ENCODE measurements at regions not wholly inside any gene's neighbourhood (a gene's known extent, or its start where the extent isn't known, plus 50 kb on each side); places are given as distances from the start of the nearest gene placed in this dataset.

DNA sequence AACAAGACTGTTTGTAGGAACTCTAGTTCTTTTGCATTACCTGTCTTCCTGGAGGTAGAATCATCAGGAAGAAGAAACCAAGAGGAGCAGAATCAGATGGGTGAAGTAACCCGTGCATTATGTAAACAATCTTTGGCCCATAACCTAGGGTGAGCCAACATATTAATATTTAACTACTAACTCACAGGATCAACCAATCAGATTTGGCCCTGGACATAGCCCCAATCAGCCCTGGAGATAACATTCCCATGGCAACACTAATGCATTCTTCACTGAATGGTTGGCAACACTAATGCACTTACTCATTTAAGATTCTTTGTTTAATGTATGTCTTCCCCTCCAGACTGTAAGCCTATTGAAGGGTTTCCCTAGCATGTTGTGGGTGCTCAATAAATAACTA is 72.0 kb upstream of the CTAGE1 start:
- DNase-seq, result no peak
- TF ChIP-seq EZH2 (optimal IDR thresholded peaks at IDR 0.05; ENCODE audit: low read depth, low read length) (no peak), EZH2phosphoT487 (IDR thresholded peaks at IDR 0.05; ENCODE audit: low read length) (no peak)
- TF ChIP-seq, protein P1, sequence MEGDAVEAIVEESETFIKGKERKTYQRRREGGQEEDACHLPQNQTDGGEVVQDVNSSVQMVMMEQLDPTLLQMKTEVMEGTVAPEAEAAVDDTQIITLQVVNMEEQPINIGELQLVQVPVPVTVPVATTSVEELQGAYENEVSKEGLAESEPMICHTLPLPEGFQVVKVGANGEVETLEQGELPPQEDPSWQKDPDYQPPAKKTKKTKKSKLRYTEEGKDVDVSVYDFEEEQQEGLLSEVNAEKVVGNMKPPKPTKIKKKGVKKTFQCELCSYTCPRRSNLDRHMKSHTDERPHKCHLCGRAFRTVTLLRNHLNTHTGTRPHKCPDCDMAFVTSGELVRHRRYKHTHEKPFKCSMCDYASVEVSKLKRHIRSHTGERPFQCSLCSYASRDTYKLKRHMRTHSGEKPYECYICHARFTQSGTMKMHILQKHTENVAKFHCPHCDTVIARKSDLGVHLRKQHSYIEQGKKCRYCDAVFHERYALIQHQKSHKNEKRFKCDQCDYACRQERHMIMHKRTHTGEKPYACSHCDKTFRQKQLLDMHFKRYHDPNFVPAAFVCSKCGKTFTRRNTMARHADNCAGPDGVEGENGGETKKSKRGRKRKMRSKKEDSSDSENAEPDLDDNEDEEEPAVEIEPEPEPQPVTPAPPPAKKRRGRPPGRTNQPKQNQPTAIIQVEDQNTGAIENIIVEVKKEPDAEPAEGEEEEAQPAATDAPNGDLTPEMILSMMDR (IDR thresholded peaks at IDR 0.05; ENCODE audit: low read length), result no peak
- H3K9me3 ChIP-seq (replicated peaks; ENCODE audit: insufficient read depth, low read length), result no peaks in the 10 kb centered on the region
- no peaks in the 10 kb centered on the region for H3K9me2 ChIP-seq (replicated peaks; ENCODE audit: insufficient read depth, low read length)
- H3K27ac ChIP-seq (ENCODE audit: low read length), result no peak overlapping the region
- H3K9ac ChIP-seq (ENCODE audit: low read length), result no peak overlapping the region
- no peaks in the 10 kb centered on the region for H4K20me1 ChIP-seq (ENCODE audit: insufficient read depth, low read length)
- H2AFZ ChIP-seq (ENCODE audit: low read length), result no peak overlapping the region
- H3F3A ChIP-seq (ENCODE audit: insufficient read depth, low read length), result no peaks in the 10 kb centered on the region
- no peak overlapping the region for H3K4me3 ChIP-seq (ENCODE audit: low read length)
- H3K79me2 ChIP-seq (ENCODE audit: low read length), result no peaks in the 10 kb centered on the region
- H3K36me3 ChIP-seq (replicated peaks; ENCODE audit: insufficient read depth, low read length), result no peaks in the 10 kb centered on the region
- H3K27me3 ChIP-seq (replicated peaks; ENCODE audit: insufficient read depth, low read length), result no peaks in the 10 kb centered on the region
- H3K4me2 ChIP-seq (ENCODE audit: low read depth, low read length), result no peak overlapping the region
- H3K4me1 ChIP-seq (ENCODE audit: low read length), result no peaks in the 10 kb centered on the region

DNA sequence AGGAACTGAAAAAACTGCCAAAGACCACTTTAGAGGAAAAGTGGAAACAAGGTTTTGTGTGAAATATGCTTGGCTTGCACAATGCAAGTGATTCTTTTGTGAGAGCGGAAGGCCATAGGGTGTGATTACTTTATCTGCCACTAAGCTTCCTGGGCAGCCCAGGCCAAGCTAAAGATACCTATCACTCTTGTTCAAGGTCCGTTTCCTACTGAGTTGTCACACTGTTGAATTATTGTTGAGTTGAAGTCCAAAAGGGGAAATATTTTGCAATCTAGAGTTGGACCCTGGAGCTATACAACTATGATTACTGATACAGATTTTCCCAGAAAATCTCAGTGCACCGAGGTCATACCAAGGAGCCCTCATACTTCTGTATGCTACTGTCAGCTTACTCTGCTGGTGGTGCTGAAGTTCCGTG is 72.7 kb upstream of the CTAGE1 start:
- no peaks in the 10 kb centered on the region for H3K9me2 ChIP-seq (replicated peaks; ENCODE audit: insufficient read depth, low read length)
- no peak overlapping the region for H3K4me3 ChIP-seq (ENCODE audit: low read length)
- DNase-seq, result no peak
- no peak overlapping the region for H2AFZ ChIP-seq (ENCODE audit: low read length)
- no peaks in the 10 kb centered on the region for H3F3A ChIP-seq (ENCODE audit: insufficient read depth, low read length)
- no peak overlapping the region for H3K9ac ChIP-seq (ENCODE audit: low read length)
- H3K4me2 ChIP-seq (ENCODE audit: low read depth, low read length), result no peak overlapping the region
- no peaks in the 10 kb centered on the region for H3K4me1 ChIP-seq (ENCODE audit: low read length)
- H3K79me2 ChIP-seq (ENCODE audit: low read length), result no peaks in the 10 kb centered on the region
- no peaks in the 10 kb centered on the region for H3K9me3 ChIP-seq (replicated peaks; ENCODE audit: insufficient read depth, low read length)
- H4K20me1 ChIP-seq (ENCODE audit: insufficient read depth, low read length), result no peaks in the 10 kb centered on the region
- no peak overlapping the region for H3K27ac ChIP-seq (ENCODE audit: low read length)
- H3K36me3 ChIP-seq (replicated peaks; ENCODE audit: insufficient read depth, low read length), result no peaks in the 10 kb centered on the region
- H3K27me3 ChIP-seq (replicated peaks; ENCODE audit: insufficient read depth, low read length), result no peaks in the 10 kb centered on the region
- no peak for TF ChIP-seq EZH2phosphoT487 (IDR thresholded peaks at IDR 0.05; ENCODE audit: low read length)
- TF ChIP-seq EZH2 (optimal IDR thresholded peaks at IDR 0.05; ENCODE audit: low read depth, low read length), result no peak
- TF ChIP-seq, protein P1 (IDR thresholded peaks at IDR 0.05; ENCODE audit: low read length), result no peak

DNA sequence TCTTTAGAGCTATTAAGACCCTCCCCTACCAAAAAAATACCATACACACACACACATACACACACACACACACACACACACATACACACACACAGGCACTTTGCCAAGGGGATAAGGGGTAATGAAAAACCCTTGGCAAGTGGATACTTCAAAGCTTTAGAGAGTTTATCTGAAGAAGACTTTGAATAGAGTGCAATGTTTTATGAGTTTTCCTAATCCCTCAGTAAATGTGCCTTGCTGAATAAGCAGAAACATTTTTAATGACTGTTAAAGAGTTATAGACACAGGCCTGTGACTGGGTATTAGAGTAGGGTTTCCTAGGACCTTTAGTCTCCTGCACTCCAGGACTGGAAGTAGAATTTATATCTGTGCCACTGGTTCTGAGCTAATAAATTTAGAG is 75.5 kb upstream of the CTAGE1 start:
- H3K36me3 ChIP-seq (replicated peaks; ENCODE audit: insufficient read depth, low read length), result no peaks in the 10 kb centered on the region
- H3K9me3 ChIP-seq (replicated peaks; ENCODE audit: insufficient read depth, low read length), result no peaks in the 10 kb centered on the region
- no peaks in the 10 kb centered on the region for H4K20me1 ChIP-seq (ENCODE audit: insufficient read depth, low read length)
- no peak overlapping the region for H3K27ac ChIP-seq (ENCODE audit: low read length)
- H3K4me1 ChIP-seq (ENCODE audit: low read length), result no peaks in the 10 kb centered on the region
- H3K4me2 ChIP-seq (ENCODE audit: low read depth, low read length), result no peak overlapping the region
- no peak overlapping the region for H3K9ac ChIP-seq (ENCODE audit: low read length)
- no peaks in the 10 kb centered on the region for H3K9me2 ChIP-seq (replicated peaks; ENCODE audit: insufficient read depth, low read length)
- H3F3A ChIP-seq (ENCODE audit: insufficient read depth, low read length), result no peaks in the 10 kb centered on the region
- H3K4me3 ChIP-seq (ENCODE audit: low read length), result no peak overlapping the region
- H3K27me3 ChIP-seq (replicated peaks; ENCODE audit: insufficient read depth, low read length), result no peaks in the 10 kb centered on the region
- TF ChIP-seq, protein P1 (IDR thresholded peaks at IDR 0.05; ENCODE audit: low read length), result no peak
- TF ChIP-seq EZH2 (optimal IDR thresholded peaks at IDR 0.05; ENCODE audit: low read depth, low read length) (no peak), EZH2phosphoT487 (IDR thresholded peaks at IDR 0.05; ENCODE audit: low read length) (no peak)
- H3K79me2 ChIP-seq (ENCODE audit: low read length), result no peaks in the 10 kb centered on the region
- H2AFZ ChIP-seq (ENCODE audit: low read length), result no peak overlapping the region
- no peak for DNase-seq

Measured in MM.1S (cell line).